PC-9 (cell line): ENCODE measurements at regions not wholly inside any gene's neighbourhood (a gene's known extent, or its start where the extent isn't known, plus 50 kb on each side); places are given as distances from the start of the nearest gene placed in this dataset.

Experiments
- BruUV-seq: library from RNA; stranded (reverse); fragments of 400-500 nt; replicated peaks from 2 replicates; lab custom pipeline; 2021; lab: Mats Ljungman, UMichigan
- CTCF ChIA-PET: fragments of 300-600 bp; sonication (Branson Sonifier 250); formaldehyde crosslinking; loops from one replicate; lab custom pipeline; 2022; ENCODE audit warnings: antibody characterized with exemption; lab: Charles Lee
- POLR2A ChIA-PET: fragments of 300-600 bp; sonication (Branson Sonifier 250); formaldehyde crosslinking; loops from one replicate; lab custom pipeline; 2022; ENCODE audit warnings: antibody characterized with exemption; ENCODE audit not compliant: unreplicated experiment; lab: Charles Lee
- DNase-seq, 2 experiments: peaks; one replicate each; pipeline versions ENCODE4 v3.0.0 to v3.0.0-alpha.2; 2015 to 2022; ENCODE audit warnings: mixed read lengths in 1 of 2
- H2AFZ ChIP-seq: fragments of 200-600 bp; sonication (generic); 2 replicates; pipeline ENCODE4 v1.8.1; 2017; ENCODE audit warnings: antibody characterized with exemption
- H3F3A ChIP-seq: fragments of 200-600 bp; sonication (generic); 2 replicates; pipeline ENCODE4 v1.8.1; 2017; ENCODE audit warnings: antibody characterized with exemption, mild to moderate bottlenecking, low read depth; ENCODE audit not compliant: insufficient read depth
- H3K27ac ChIP-seq: fragments of 200-600 bp; sonication (generic); 2 replicates; pipeline ENCODE4 v1.6.1; 2016; ENCODE audit warnings: mixed run types
- H3K27me3 ChIP-seq: fragments of 200-600 bp; sonication (generic); 2 replicates; pipeline ENCODE4 v1.6.1; 2016; ENCODE audit warnings: low read depth, mixed run types; ENCODE audit not compliant: insufficient read depth
- H3K36me3 ChIP-seq: fragments of 200-600 bp; sonication (generic); 2 replicates; pipeline ENCODE4 v1.6.1; 2016; ENCODE audit warnings: low read depth, mixed run types
- H3K4me1 ChIP-seq: fragments of 200-600 bp; sonication (generic); replicated peaks from 2 replicates; pipeline ENCODE4 v1.6.1; 2016; ENCODE audit warnings: mixed run types; ENCODE audit not compliant: insufficient read depth
- H3K4me2 ChIP-seq: fragments of 200-600 bp; sonication (generic); 2 replicates; pipeline ENCODE4 v1.6.1; 2017; ENCODE audit warnings: mixed run types
- H3K4me3 ChIP-seq: fragments of 200-600 bp; sonication (generic); 2 replicates; pipeline ENCODE4 v1.6.1; 2016; ENCODE audit warnings: mixed run types
- H3K79me2 ChIP-seq: fragments of 200-600 bp; sonication (generic); 2 replicates; pipeline ENCODE4 v1.6.1; 2017; ENCODE audit warnings: low read depth, mixed run types
- H3K9me2 ChIP-seq: fragments of 200-600 bp; sonication (generic); 2 replicates; pipeline ENCODE4 v1.8.1; 2017; ENCODE audit warnings: mild to moderate bottlenecking; ENCODE audit not compliant: insufficient read depth
- H3K9me3 ChIP-seq: fragments of 200-600 bp; sonication (generic); 2 replicates; pipeline ENCODE4 v1.8.1; 2016; ENCODE audit warnings: low read depth; ENCODE audit not compliant: insufficient read depth
- H4K20me1 ChIP-seq: fragments of 200-600 bp; sonication (generic); 2 replicates; pipeline ENCODE4 v1.8.1; 2017; ENCODE audit not compliant: insufficient read depth
- CTCF ChIP-seq: fragments of 200-600 bp; sonication (generic); conservative IDR thresholded peaks from 2 replicates; pipeline ENCODE4 v1.6.1; 2017; ENCODE audit warnings: mixed run types, antibody characterized with exemption, mild to moderate bottlenecking, moderate library complexity
- EZH2 ChIP-seq: fragments of 200-600 bp; sonication (generic); IDR thresholded peaks from 2 replicates; pipeline ENCODE4 v1.8.0; 2017; ENCODE audit warnings: antibody characterized with exemption, low read depth
- intact Hi-C: fragments of 100-400 bp; cut with micrococcal nuclease; formaldehyde crosslinking; loops from one replicate; pipeline ENCODE4 v1.10.0; 2022; ENCODE audit not compliant: unreplicated experiment

GRCh38 chr4:8703401-8703696 is 110.8 kb downstream of the CPZ start:
- Histone ChIP-seq H3K4me2 (no peak overlapping the region), H3K79me2 (no peaks in the 10 kb centered on the region), H3K9me2 (no peaks in the 10 kb centered on the region), H4K20me1 (no peaks in the 10 kb centered on the region), H3K27me3 (peaks cover 98% of the 10 kb centered on the region), H3K9me3 (no peaks in the 10 kb centered on the region), H3K4me3 (no peak overlapping the region), H3K27ac (no peak overlapping the region), H2AFZ (no peak overlapping the region), H3F3A (no peaks in the 10 kb centered on the region), H3K36me3 (no peaks in the 10 kb centered on the region), H3K4me1 (no peaks in the 10 kb centered on the region)
- intact Hi-C loops: no loop called here
- ChIA-PET POLR2A (no interaction called here), CTCF (no interaction called here)
- TF ChIP-seq EZH2 (no peak), CTCF (no peak)
- no TSS peak for BruUV-seq
- DNase-seq: no peak

GRCh38 chr4:8702516-8703400 is 110.2 kb downstream of the CPZ start:
- no peaks in the 10 kb centered on the region for H3K79me2 ChIP-seq
- peaks cover 99% of the 10 kb centered on the region for H3K27me3 ChIP-seq
- TF ChIP-seq CTCF: no peak
- no peak for TF ChIP-seq EZH2
- DNase-seq: no peak
- no peak overlapping the region for H2AFZ ChIP-seq
- H3F3A ChIP-seq: no peaks in the 10 kb centered on the region
- H3K9me3 ChIP-seq: no peaks in the 10 kb centered on the region
- POLR2A ChIA-PET: no interaction called here
- no peak overlapping the region for H3K4me3 ChIP-seq
- no TSS peak for BruUV-seq
- CTCF ChIA-PET: no interaction called here
- H4K20me1 ChIP-seq: no peaks in the 10 kb centered on the region
- intact Hi-C loops: no loop called here
- H3K36me3 ChIP-seq: no peaks in the 10 kb centered on the region
- H3K9me2 ChIP-seq: no peaks in the 10 kb centered on the region
- no peak overlapping the region for H3K4me2 ChIP-seq
- no peak overlapping the region for H3K27ac ChIP-seq
- no peaks in the 10 kb centered on the region for H3K4me1 ChIP-seq

- intact Hi-C loops: no loop called here
- TF ChIP-seq EZH2 (no peak), CTCF (no peak)
- no peaks in the 10 kb centered on the region for H3K36me3 ChIP-seq
- H3K4me3 ChIP-seq: no peak overlapping the region
- H3K4me1 ChIP-seq: no peaks in the 10 kb centered on the region
- no peaks in the 10 kb centered on the region for H4K20me1 ChIP-seq
- POLR2A ChIA-PET: no interaction called here
- CTCF ChIA-PET: no interaction called here
- peaks cover 99% of the 10 kb centered on the region for H3K27me3 ChIP-seq
- no TSS peak for BruUV-seq
- H3K27ac ChIP-seq: no peak overlapping the region
- H3F3A ChIP-seq: no peaks in the 10 kb centered on the region
- H3K4me2 ChIP-seq: no peak overlapping the region
- no peaks in the 10 kb centered on the region for H3K9me3 ChIP-seq
- DNase-seq: no peak
- H3K9me2 ChIP-seq: no peaks in the 10 kb centered on the region
- H3K79me2 ChIP-seq: no peaks in the 10 kb centered on the region
- no peak overlapping the region for H2AFZ ChIP-seq
Measured at GRCh38 chr4:8702020-8702495, 109.5 kb downstream of the CPZ start.
